ENCODE measurements at regions not wholly inside any gene's neighbourhood (a gene's known extent, or its start where the extent isn't known, plus 50 kb on each side); places are given as distances from the start of the nearest gene placed in this dataset.

GRCh38 chr6:126480268-126480667 lies 140.4 kb downstream of the CENPW start:
- TF ChIP-seq EZH2 (IDR thresholded peaks at IDR 0.05) (no peak), EZH2phosphoT487 (IDR thresholded peaks at IDR 0.05) (no peak)
- TF ChIP-seq, protein P1, sequence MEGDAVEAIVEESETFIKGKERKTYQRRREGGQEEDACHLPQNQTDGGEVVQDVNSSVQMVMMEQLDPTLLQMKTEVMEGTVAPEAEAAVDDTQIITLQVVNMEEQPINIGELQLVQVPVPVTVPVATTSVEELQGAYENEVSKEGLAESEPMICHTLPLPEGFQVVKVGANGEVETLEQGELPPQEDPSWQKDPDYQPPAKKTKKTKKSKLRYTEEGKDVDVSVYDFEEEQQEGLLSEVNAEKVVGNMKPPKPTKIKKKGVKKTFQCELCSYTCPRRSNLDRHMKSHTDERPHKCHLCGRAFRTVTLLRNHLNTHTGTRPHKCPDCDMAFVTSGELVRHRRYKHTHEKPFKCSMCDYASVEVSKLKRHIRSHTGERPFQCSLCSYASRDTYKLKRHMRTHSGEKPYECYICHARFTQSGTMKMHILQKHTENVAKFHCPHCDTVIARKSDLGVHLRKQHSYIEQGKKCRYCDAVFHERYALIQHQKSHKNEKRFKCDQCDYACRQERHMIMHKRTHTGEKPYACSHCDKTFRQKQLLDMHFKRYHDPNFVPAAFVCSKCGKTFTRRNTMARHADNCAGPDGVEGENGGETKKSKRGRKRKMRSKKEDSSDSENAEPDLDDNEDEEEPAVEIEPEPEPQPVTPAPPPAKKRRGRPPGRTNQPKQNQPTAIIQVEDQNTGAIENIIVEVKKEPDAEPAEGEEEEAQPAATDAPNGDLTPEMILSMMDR (IDR thresholded peaks at IDR 0.05): no peak

Data from neural progenitor cell (in vitro differentiated cells).